ENCODE measurements at regions not wholly inside any gene's neighbourhood (a gene's known extent, or its start where the extent isn't known, plus 50 kb on each side); places are given as distances from the start of the nearest gene placed in this dataset.

GRCh38 chr3:56962922-56963321 is 97.5 kb upstream of the SPATA12 start:
- Histone ChIP-seq H3K4me1 (ENCODE audit: low read depth, poor library complexity, severe bottlenecking) (no peaks in the 10 kb centered on the region), H3K4me3 (IDR thresholded peaks at IDR 0.05; ENCODE audit: insufficient read depth, low read depth, low read length) (no peak overlapping the region), H2AFZ (ENCODE audit: low read depth) (no peak overlapping the region), H3K36me3 (ENCODE audit: insufficient read depth) (no peaks in the 10 kb centered on the region), H4K20me1 (ENCODE audit: insufficient read depth) (no peaks in the 10 kb centered on the region), H3K27me3 (ENCODE audit: insufficient read depth, low read depth) (no peaks in the 10 kb centered on the region), H3K79me2 (ENCODE audit: insufficient read depth, low read depth) (no peaks in the 10 kb centered on the region), H3K4me2 (no peak overlapping the region), H3K27ac (no peak overlapping the region), H3K9ac (no peak overlapping the region)
- no peak for TF ChIP-seq CTCF (conservative IDR thresholded peaks at IDR 0.05; ENCODE audit: low read depth, low read length)

GRCh38 chr3:56962206-56962605 is 98.3 kb upstream of the SPATA12 start:
- Histone ChIP-seq H3K36me3 (ENCODE audit: insufficient read depth) (no peaks in the 10 kb centered on the region), H3K27ac (no peak overlapping the region), H3K79me2 (ENCODE audit: insufficient read depth, low read depth) (no peaks in the 10 kb centered on the region), H3K4me2 (no peak overlapping the region), H4K20me1 (ENCODE audit: insufficient read depth) (no peaks in the 10 kb centered on the region), H3K4me1 (ENCODE audit: low read depth, poor library complexity, severe bottlenecking) (no peaks in the 10 kb centered on the region), H2AFZ (ENCODE audit: low read depth) (no peak overlapping the region), H3K4me3 (IDR thresholded peaks at IDR 0.05; ENCODE audit: insufficient read depth, low read depth, low read length) (no peak overlapping the region), H3K9ac (no peak overlapping the region), H3K27me3 (ENCODE audit: insufficient read depth, low read depth) (no peaks in the 10 kb centered on the region)
- TF ChIP-seq CTCF (conservative IDR thresholded peaks at IDR 0.05; ENCODE audit: low read depth, low read length): no peak

- H3K27ac ChIP-seq: no peak overlapping the region
- H2AFZ ChIP-seq (ENCODE audit: low read depth): no peak overlapping the region
- no peaks in the 10 kb centered on the region for H4K20me1 ChIP-seq (ENCODE audit: insufficient read depth)
- no peaks in the 10 kb centered on the region for H3K27me3 ChIP-seq (ENCODE audit: insufficient read depth, low read depth)
- H3K4me2 ChIP-seq: no peak overlapping the region
- no peaks in the 10 kb centered on the region for H3K79me2 ChIP-seq (ENCODE audit: insufficient read depth, low read depth)
- no peaks in the 10 kb centered on the region for H3K36me3 ChIP-seq (ENCODE audit: insufficient read depth)
- H3K9ac ChIP-seq: no peak overlapping the region
- no peak for TF ChIP-seq CTCF (conservative IDR thresholded peaks at IDR 0.05; ENCODE audit: low read depth, low read length)
- no peak overlapping the region for H3K4me3 ChIP-seq (IDR thresholded peaks at IDR 0.05; ENCODE audit: insufficient read depth, low read depth, low read length)
- no peaks in the 10 kb centered on the region for H3K4me1 ChIP-seq (ENCODE audit: low read depth, poor library complexity, severe bottlenecking)
These were observed 100.1 kb upstream of the SPATA12 start for GRCh38 chr3:56960234-56960917.

- Histone ChIP-seq H3K27ac (no peak overlapping the region), H3K4me1 (ENCODE audit: low read depth, poor library complexity, severe bottlenecking) (no peaks in the 10 kb centered on the region), H3K79me2 (ENCODE audit: insufficient read depth, low read depth) (no peaks in the 10 kb centered on the region), H3K27me3 (ENCODE audit: insufficient read depth, low read depth) (no peaks in the 10 kb centered on the region), H3K4me3 (IDR thresholded peaks at IDR 0.05; ENCODE audit: insufficient read depth, low read depth, low read length) (no peak overlapping the region), H2AFZ (ENCODE audit: low read depth) (no peak overlapping the region), H4K20me1 (ENCODE audit: insufficient read depth) (no peaks in the 10 kb centered on the region), H3K36me3 (ENCODE audit: insufficient read depth) (no peaks in the 10 kb centered on the region), H3K4me2 (no peak overlapping the region), H3K9ac (no peak overlapping the region)
- no peak for TF ChIP-seq CTCF (conservative IDR thresholded peaks at IDR 0.05; ENCODE audit: low read depth, low read length)
These were observed 101.6 kb upstream of the SPATA12 start for GRCh38 chr3:56958879-56959278.

Data from KMS-11 (cell line).